Body of pancreas (tissue), 4 donors: ENCODE measurements at regions not wholly inside any gene's neighbourhood (a gene's known extent, or its start where the extent isn't known, plus 50 kb on each side); places are given as distances from the start of the nearest gene placed in this dataset.

ENCODE experiments used
- CTCF ChIP-seq, 7 experiments: fragments of 450-650 bp in 4 of 7; fragments of 200-600 bp in 3 of 7; sonication (generic) in 3 of 7; IDR thresholded peaks; one replicate each; pipeline ENCODE4 v1.5.1; 2016 to 2019; ENCODE audit warnings: antibody characterized with exemption in 7 of 7
- POLR2A ChIP-seq, 3 donors: fragments of 450-650 bp; IDR thresholded peaks; one replicate each; pipeline ENCODE4 v1.6.1; 2016; ENCODE audit warnings: antibody characterized with exemption in 3 of 3, mild to moderate bottlenecking in 2 of 3

- TF ChIP-seq CTCF (IDR thresholded peaks at IDR 0.05), result no peak
- TF ChIP-seq POLR2A (IDR thresholded peaks at IDR 0.05), result no peak
Observed at GRCh38 chr17:70859829-70860228, 690.5 kb downstream of the KCNJ2 start.
